NOMO-1 (cell line): ENCODE measurements at regions not wholly inside any gene's neighbourhood (a gene's known extent, or its start where the extent isn't known, plus 50 kb on each side); places are given as distances from the start of the nearest gene placed in this dataset.
A peak's percentile ranks its signal among the peaks of the same experiment; 100 is the strongest.
"Not testable (repeated sequence)": the region's sequence is repeated elsewhere in the genome, so short reads cannot be mapped to it uniquely, and the experiment has no call there.

ENCODE experiments used
- DNase-seq, 2 experiments: peaks; one replicate each; lab custom pipeline; 2025; ENCODE audit not compliant: unreplicated experiment in 2 of 2; lab: John Stamatoyannopoulos, UW

GRCh38 chr7:112540839-112541577, 60.2 kb downstream of the LSMEM1 start:
- no peak for DNase-seq

- DNase-seq: no peak
These were observed 66.1 kb downstream of the LSMEM1 start for GRCh38 chr7:112546723-112547513.

GRCh38 chr7:112547916-112548315, 67.1 kb downstream of the LSMEM1 start:
- DNase-seq: no peak

GRCh38 chr7:112550468-112551060, 69.8 kb downstream of the LSMEM1 start:
- DNase-seq: peak; percentile 4 to 14

- DNase-seq: not testable (repeated sequence)
These were observed 70.7 kb downstream of the LSMEM1 start for GRCh38 chr7:112551521-112551920.

- DNase-seq: no peak
These were observed 73.8 kb downstream of the LSMEM1 start for GRCh38 chr7:112554591-112554990.

- peak in 1 of 2 experiments; percentile 18 for DNase-seq
These were observed 75.8 kb downstream of the LSMEM1 start for GRCh38 chr7:112556633-112557032.

- DNase-seq: no peak
These were observed 85.9 kb downstream of the LSMEM1 start for GRCh38 chr7:112566442-112567324.

- DNase-seq: no peak
These were observed 86.6 kb downstream of the LSMEM1 start for GRCh38 chr7:112567388-112567787.

- DNase-seq: no peak
These were observed 91.2 kb downstream of the LSMEM1 start for GRCh38 chr7:112571852-112572607.

- no peak for DNase-seq
These were observed 92.0 kb downstream of the LSMEM1 start for GRCh38 chr7:112572669-112573301.

GRCh38 chr7:112573302-112574039, 92.7 kb downstream of the LSMEM1 start:
- no peak for DNase-seq

GRCh38 chr7:112575864-112576263, 95.1 kb downstream of the LSMEM1 start:
- DNase-seq: no peak

GRCh38 chr7:112579388-112579787, 98.6 kb downstream of the LSMEM1 start:
- DNase-seq: no peak

- no peak for DNase-seq
These were observed 100.1 kb downstream of the LSMEM1 start for GRCh38 chr7:112580717-112581435.

GRCh38 chr7:112581529-112581928, 100.7 kb downstream of the LSMEM1 start:
- no peak for DNase-seq

- DNase-seq: no peak
These were observed 103.5 kb downstream of the LSMEM1 start for GRCh38 chr7:112584290-112584689.

- DNase-seq: no peak
These were observed 106.7 kb downstream of the LSMEM1 start for GRCh38 chr7:112587504-112587903.
